K562 (cell line): ENCODE measurements at regions not wholly inside any gene's neighbourhood (a gene's known extent, or its start where the extent isn't known, plus 50 kb on each side); places are given as distances from the start of the nearest gene placed in this dataset.
"Not testable (repeated sequence)": the region's sequence is repeated elsewhere in the genome, so short reads cannot be mapped to it uniquely, and the experiment has no call there.

ENCODE experiments used
- ATAC-seq: fragments of 200-7000 bp; cut with Tn5 transposase; 3 replicates; pipeline ENCODE4 v1.9.1; 2020; ENCODE audit warnings: moderate library complexity
- BruUV-seq: library from RNA; stranded (reverse); fragments of 400-500 nt; replicated peaks from 2 replicates; lab custom pipeline; 2021; lab: Mats Ljungman, UMichigan
- CTCF ChIA-PET: fragments of 300-600 bp; formaldehyde crosslinking; extraction: SDS; loops from one replicate; lab custom pipeline; 2021; ENCODE audit warnings: low intra/inter-chr PET ratio; lab: Yijun Ruan, JAX
- POLR2A ChIA-PET: fragments of 300-600, 350-650 bp; sonication (Branson Sonifier 250); formaldehyde crosslinking; extraction: SDS; loops from one replicate; lab custom pipeline; 2021; ENCODE audit warnings: antibody characterized with exemption, inconsistent platforms; lab: Yijun Ruan, JAX
- DNase-seq, 4 experiments: peaks; one replicate each; pipeline versions ENCODE4 v3.0.0 to v3.0.0-alpha.2; 2011 to 2018; ENCODE audit warnings: low spot score in 3 of 4, mixed read lengths in 3 of 4; ENCODE audit errors: extremely low read depth in 1 of 4
- FAIRE-seq: peaks from 2 replicates; lab custom pipeline; 2011; peaks lifted over from hg19 to GRCh38; lab: Jason Lieb, UNC
- H2AFZ ChIP-seq: 2 replicates; pipeline ENCODE4 v1.6.0; 2011; ENCODE audit warnings: low read depth, low read length, control low read depth, inconsistent platforms
- H3K27ac ChIP-seq: fragments of 200-600 bp; 3 replicates; pipeline ENCODE4 v1.8.0; 2011; ENCODE audit warnings: low read depth, mild to moderate bottlenecking, control low read depth, inconsistent platforms, low read length, moderate library complexity, mixed read lengths; ENCODE audit errors: extremely low read depth
- H3K27me3 ChIP-seq, 2 experiments: fragments of 300-600 bp in 1 of 2; 2 replicates in 1 of 2; 3 replicates in 1 of 2; pipeline versions ENCODE4 v1.6.0 to v1.8.0; 2011; ENCODE audit warnings: inconsistent platforms in 2 of 2, low read length in 2 of 2, mild to moderate bottlenecking in 1 of 2, mixed read lengths in 1 of 2, moderate library complexity in 1 of 2; ENCODE audit not compliant: control insufficient read depth in 2 of 2, insufficient read depth in 2 of 2
- H3K36me3 ChIP-seq: fragments of 300-600 bp; 3 replicates; pipeline ENCODE4 v1.8.0; 2011; ENCODE audit warnings: mild to moderate bottlenecking, low read length, inconsistent platforms; ENCODE audit not compliant: control insufficient read depth, insufficient read depth
- H3K4me1 ChIP-seq, 2 experiments: fragments of 200-600 bp in 1 of 2; replicated peaks in 1 of 2; 2 replicates in 1 of 2; 3 replicates in 1 of 2; pipeline versions ENCODE4 v1.5.1 to v1.8.0; 2011; ENCODE audit warnings: inconsistent platforms in 2 of 2, low read length in 2 of 2, mild to moderate bottlenecking in 1 of 2, mixed read lengths in 1 of 2, moderate library complexity in 1 of 2; ENCODE audit not compliant: control insufficient read depth in 2 of 2, insufficient read depth in 2 of 2
- H3K4me2 ChIP-seq: 2 replicates; pipeline ENCODE4 v1.6.1; 2011; ENCODE audit warnings: low read length, control low read depth, inconsistent platforms, mixed read lengths; ENCODE audit not compliant: insufficient read depth
- H3K4me3 ChIP-seq: fragments of 200-600 bp; sonication (generic), shearing (Covaris generic); 2 replicates; pipeline ENCODE4 v1.5.1; 2016; ENCODE audit warnings: control low read depth, inconsistent platforms
- H3K79me2 ChIP-seq: fragments of 200-600 bp; 3 replicates; pipeline ENCODE4 v1.8.0; 2011; ENCODE audit warnings: low read length, inconsistent platforms; ENCODE audit not compliant: control insufficient read depth, insufficient read depth
- H3K9ac ChIP-seq, 2 experiments: 2 replicates each; pipeline versions ENCODE4 v1.6.0 to v1.6.1; 2011; ENCODE audit warnings: low read depth in 2 of 2, low read length in 2 of 2, control low read depth in 1 of 2, inconsistent platforms in 1 of 2, mild to moderate bottlenecking in 1 of 2, mixed read lengths in 1 of 2; ENCODE audit not compliant: insufficient read depth in 1 of 2
- H3K9me1 ChIP-seq: one replicate; pipeline ENCODE4 v1.6.0; 2011; ENCODE audit warnings: inconsistent platforms, mild to moderate bottlenecking, low read length, moderate library complexity; ENCODE audit not compliant: control insufficient read depth, insufficient read depth
- H3K9me3 ChIP-seq: replicated peaks from 2 replicates; pipeline ENCODE4 v1.5.1; 2011; ENCODE audit warnings: low read depth, low read length, inconsistent platforms; ENCODE audit not compliant: control insufficient read depth, insufficient read depth
- H4K20me1 ChIP-seq: replicated peaks from 2 replicates; pipeline ENCODE4 v1.6.1; 2011; ENCODE audit warnings: low read length, inconsistent platforms, mixed read lengths; ENCODE audit not compliant: control insufficient read depth, insufficient read depth
- ESRRB ChIP-seq: fragments of 250-450 bp; sonication (Bioruptor Pico); IDR thresholded peaks from 2 replicates; pipeline ENCODE4 v1.5.0; 2020; ENCODE audit warnings: mild to moderate bottlenecking, moderate library complexity, borderline replicate concordance
- MAZ ChIP-seq, 2 experiments: fragments of 450-650 bp in 1 of 2; sonication (generic) in 1 of 2; formaldehyde crosslinking; IDR thresholded peaks in 1 of 2; conservative IDR thresholded peaks in 1 of 2; 2 replicates each; pipeline versions ENCODE4 v1.4.0 to v1.5.0; 2020; ENCODE audit warnings: mild to moderate bottlenecking in 1 of 2, missing genetic modification reagents in 1 of 2
- MTA2 ChIP-seq: fragments of 450-650 bp; IDR thresholded peaks from 2 replicates; pipeline ENCODE4 v1.6.1; 2016; ENCODE audit warnings: low read depth
- TBL1XR1 ChIP-seq, 2 experiments: IDR thresholded peaks; 2 replicates each; pipeline ENCODE4 v1.6.1; 2012; ENCODE audit warnings: improper control_type of control experiment in 2 of 2, low read length in 2 of 2, mild to moderate bottlenecking in 1 of 2
- ZFP30 ChIP-seq: fragments of 250-450 bp; sonication (Bioruptor Pico); IDR thresholded peaks from 2 replicates; pipeline ENCODE4 v1.8.0; 2022; ENCODE audit warnings: moderate library complexity, mild to moderate bottlenecking, inconsistent platforms, borderline replicate concordance
- ZNF184 ChIP-seq: sonication (generic); formaldehyde crosslinking; IDR thresholded peaks from 2 replicates; pipeline ENCODE4 v1.5.0; 2020; ENCODE audit warnings: missing genetic modification reagents
- ZNF695 ChIP-seq: fragments of 450-650 bp; formaldehyde crosslinking; IDR thresholded peaks from 2 replicates; pipeline ENCODE4 v1.4.0; 2020; ENCODE audit warnings: mild to moderate bottlenecking, moderate library complexity
- WGBS: fragments of 100-300 bp; shearing (Covaris generic); methylation state at CpG from one replicate; pipeline ENCODE4 v1.1.6; 2016; ENCODE audit warnings: low coverage, mixed read lengths; ENCODE audit not compliant: insufficient coverage; ENCODE audit errors: missing lambda C conversion rate; 5-methylcytosine and 5-hydroxymethylcytosine counted together
- in situ Hi-C: fragments of 300-500 bp; cut with MboI; formaldehyde crosslinking; loops from 4 replicates; pipeline ENCODE4 v1.15.0; 2018; ENCODE audit warnings: inconsistent platforms, mixed read lengths
- intact Hi-C: fragments of 100-400 bp; cut with micrococcal nuclease; formaldehyde crosslinking; loops from 2 replicates; pipeline ENCODE4 v1.14.2; 2022
- TF ChIP-seq, protein P1 (sequence below): fragments of 450-650 bp; formaldehyde crosslinking; IDR thresholded peaks from 2 replicates; pipeline ENCODE4 v1.4.0; 2020; ENCODE audit warnings: mild to moderate bottlenecking, moderate library complexity
- TF ChIP-seq, protein P2 (sequence below): fragments of 450-650 bp; IDR thresholded peaks from 2 replicates; pipeline ENCODE4 v1.6.1; 2018; ENCODE audit warnings: mild to moderate bottlenecking, low read depth; ENCODE audit not compliant: partially characterized antibody
- TF ChIP-seq, protein P3 (sequence below): fragments of 250-450 bp; sonication (Bioruptor Pico); IDR thresholded peaks from 2 replicates; pipeline ENCODE4 v1.5.0; 2021; ENCODE audit warnings: mild to moderate bottlenecking, borderline replicate concordance
- TF ChIP-seq, protein P4 (sequence below): fragments of 250-450 bp; sonication (Bioruptor Pico); IDR thresholded peaks from 2 replicates; pipeline ENCODE4 v1.5.0; 2021

DNA sequence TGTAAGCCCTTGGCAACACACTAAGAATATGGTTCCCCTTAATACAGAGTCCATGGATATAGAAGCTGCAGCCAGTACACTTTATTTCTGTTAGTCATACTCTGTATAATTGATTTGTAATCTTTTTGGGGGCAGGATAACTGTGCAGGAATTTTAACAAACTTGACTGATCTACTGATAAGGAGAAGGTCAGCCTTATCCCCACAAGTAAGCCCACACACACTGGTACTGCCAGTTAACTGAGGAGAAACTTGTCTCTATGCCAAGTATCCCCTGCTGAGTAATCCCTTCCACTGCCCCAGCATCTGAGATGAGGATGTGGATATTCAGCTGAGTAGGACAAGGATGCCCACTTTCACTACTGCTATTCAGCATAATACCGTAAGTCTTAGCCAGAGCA is 154.9 kb upstream of the CXXC4 start:
- Histone ChIP-seq H3K4me1 (no peaks in the 10 kb centered on the region), H3K4me2 (no peak overlapping the region), H3K4me3 (no peak overlapping the region), H2AFZ (no peak overlapping the region), H3K9me3 (no peaks in the 10 kb centered on the region; the same call in 1 of the 2 replicates), H3K27me3 (no peaks in the 10 kb centered on the region), H4K20me1 (no peaks in the 10 kb centered on the region), H3K27ac (no peak overlapping the region), H3K79me2 (no peaks in the 10 kb centered on the region), H3K9ac (no peak overlapping the region), H3K9me1 (no peaks in the 10 kb centered on the region), H3K36me3 (no peaks in the 10 kb centered on the region)
- TF ChIP-seq TBL1XR1 (IDR thresholded peaks at IDR 0.05; ENCODE audit: low read length in 2 of 2) (no peak), ZNF695 (CRISPR knock-in tag) (no peak), MAZ (CRISPR knock-in tag; conservative IDR thresholded peaks at IDR 0.05 in 1 of 2, IDR thresholded peaks at IDR 0.05 in 1 of 2) (no peak), ZFP30 (no peak), MTA2 (no peak), ZNF184 (CRISPR knock-in tag) (no peak), ESRRB (CRISPR knock-in tag) (no peak)
- TF ChIP-seq, protein P1, sequence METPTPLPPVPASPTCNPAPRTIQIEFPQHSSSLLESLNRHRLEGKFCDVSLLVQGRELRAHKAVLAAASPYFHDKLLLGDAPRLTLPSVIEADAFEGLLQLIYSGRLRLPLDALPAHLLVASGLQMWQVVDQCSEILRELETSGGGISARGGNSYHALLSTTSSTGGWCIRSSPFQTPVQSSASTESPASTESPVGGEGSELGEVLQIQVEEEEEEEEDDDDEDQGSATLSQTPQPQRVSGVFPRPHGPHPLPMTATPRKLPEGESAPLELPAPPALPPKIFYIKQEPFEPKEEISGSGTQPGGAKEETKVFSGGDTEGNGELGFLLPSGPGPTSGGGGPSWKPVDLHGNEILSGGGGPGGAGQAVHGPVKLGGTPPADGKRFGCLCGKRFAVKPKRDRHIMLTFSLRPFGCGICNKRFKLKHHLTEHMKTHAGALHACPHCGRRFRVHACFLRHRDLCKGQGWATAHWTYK: no peak
- TF ChIP-seq, protein P2, sequence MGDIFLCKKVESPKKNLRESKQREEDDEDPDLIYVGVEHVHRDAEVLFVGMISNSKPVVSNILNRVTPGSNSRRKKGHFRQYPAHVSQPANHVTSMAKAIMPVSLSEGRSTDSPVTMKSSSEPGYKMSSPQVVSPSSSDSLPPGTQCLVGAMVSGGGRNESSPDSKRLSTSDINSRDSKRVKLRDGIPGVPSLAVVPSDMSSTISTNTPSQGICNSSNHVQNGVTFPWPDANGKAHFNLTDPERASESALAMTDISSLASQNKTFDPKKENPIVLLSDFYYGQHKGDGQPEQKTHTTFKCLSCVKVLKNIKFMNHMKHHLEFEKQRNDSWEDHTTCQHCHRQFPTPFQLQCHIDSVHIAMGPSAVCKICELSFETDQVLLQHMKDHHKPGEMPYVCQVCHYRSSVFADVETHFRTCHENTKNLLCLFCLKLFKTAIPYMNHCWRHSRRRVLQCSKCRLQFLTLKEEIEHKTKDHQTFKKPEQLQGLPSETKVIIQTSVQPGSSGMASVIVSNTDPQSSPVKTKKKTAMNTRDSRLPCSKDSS: no peak
- TF ChIP-seq, protein P3, sequence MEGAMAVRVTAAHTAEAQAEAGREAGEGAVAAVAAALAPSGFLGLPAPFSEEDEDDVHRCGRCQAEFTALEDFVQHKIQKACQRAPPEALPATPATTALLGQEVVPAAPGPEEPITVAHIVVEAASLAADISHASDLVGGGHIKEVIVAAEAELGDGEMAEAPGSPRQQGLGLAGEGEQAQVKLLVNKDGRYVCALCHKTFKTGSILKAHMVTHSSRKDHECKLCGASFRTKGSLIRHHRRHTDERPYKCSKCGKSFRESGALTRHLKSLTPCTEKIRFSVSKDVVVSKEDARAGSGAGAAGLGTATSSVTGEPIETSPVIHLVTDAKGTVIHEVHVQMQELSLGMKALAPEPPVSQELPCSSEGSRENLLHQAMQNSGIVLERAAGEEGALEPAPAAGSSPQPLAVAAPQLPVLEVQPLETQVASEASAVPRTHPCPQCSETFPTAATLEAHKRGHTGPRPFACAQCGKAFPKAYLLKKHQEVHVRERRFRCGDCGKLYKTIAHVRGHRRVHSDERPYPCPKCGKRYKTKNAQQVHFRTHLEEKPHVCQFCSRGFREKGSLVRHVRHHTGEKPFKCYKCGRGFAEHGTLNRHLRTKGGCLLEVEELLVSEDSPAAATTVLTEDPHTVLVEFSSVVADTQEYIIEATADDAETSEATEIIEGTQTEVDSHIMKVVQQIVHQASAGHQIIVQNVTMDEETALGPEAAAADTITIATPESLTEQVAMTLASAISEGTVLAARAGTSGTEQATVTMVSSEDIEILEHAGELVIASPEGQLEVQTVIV: no peak
- TF ChIP-seq, protein P4, sequence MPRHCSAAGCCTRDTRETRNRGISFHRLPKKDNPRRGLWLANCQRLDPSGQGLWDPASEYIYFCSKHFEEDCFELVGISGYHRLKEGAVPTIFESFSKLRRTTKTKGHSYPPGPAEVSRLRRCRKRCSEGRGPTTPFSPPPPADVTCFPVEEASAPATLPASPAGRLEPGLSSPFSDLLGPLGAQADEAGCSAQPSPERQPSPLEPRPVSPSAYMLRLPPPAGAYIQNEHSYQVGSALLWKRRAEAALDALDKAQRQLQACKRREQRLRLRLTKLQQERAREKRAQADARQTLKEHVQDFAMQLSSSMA: no peak
- ATAC-seq: no peak
- FAIRE-seq: no peak
- DNase-seq: no peak
- CTCF ChIA-PET: no interaction called here
- POLR2A ChIA-PET: no interaction called here
- 0% methylated on average over 1 of the region's 1 CpG for WGBS
- in situ Hi-C loops (no loop called here), intact Hi-C loops (no loop called here)
- BruUV-seq: no TSS peak

DNA sequence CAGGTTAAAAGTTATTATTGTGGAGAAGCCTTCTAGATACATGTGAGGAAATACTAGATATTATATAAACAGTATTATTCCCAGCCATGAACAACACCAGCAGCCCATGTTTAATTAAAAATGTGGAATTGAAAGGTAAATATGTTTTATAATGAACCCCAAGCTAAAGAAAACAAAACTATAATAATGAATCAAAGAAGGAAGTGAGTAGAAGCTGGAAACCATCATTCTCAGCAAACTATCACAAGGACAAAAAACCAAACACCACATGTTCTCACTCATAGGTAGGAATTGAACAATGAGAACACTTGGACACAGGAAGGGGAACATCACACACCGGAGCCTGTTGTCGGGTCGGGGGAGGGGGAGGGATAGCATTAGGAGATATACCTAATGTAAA is 167.6 kb upstream of the CXXC4 start:
- ATAC-seq, DNase-seq, intact Hi-C loops, H3K36me3 ChIP-seq, CTCF ChIA-PET, in situ Hi-C loops, H3K79me2 ChIP-seq, H3K4me3 ChIP-seq, POLR2A ChIA-PET, H3K4me2 ChIP-seq, H3K9ac ChIP-seq, H3K9me3 ChIP-seq, H3K4me1 ChIP-seq, BruUV-seq, H3K27ac ChIP-seq, FAIRE-seq, H4K20me1 ChIP-seq, H3K27me3 ChIP-seq, H2AFZ ChIP-seq, H3K9me1 ChIP-seq: not testable (repeated sequence)
- 4% methylated on average over 3 of the region's 3 CpGs for WGBS
